ENCODE measurements at regions not wholly inside any gene's neighbourhood (a gene's known extent, or its start where the extent isn't known, plus 50 kb on each side); places are given as distances from the start of the nearest gene placed in this dataset.

- TF ChIP-seq CTCF (IDR thresholded peaks at IDR 0.05) (no peak), POLR2AphosphoS5 (IDR thresholded peaks at IDR 0.05) (no peak)
Observed at GRCh38 chr9:102769307-102769706, 225.8 kb upstream of the CYLC2 start.

Measured in transverse colon (tissue), 4 donors.